Osteoblast (primary cell): ENCODE measurements at regions not wholly inside any gene's neighbourhood (a gene's known extent, or its start where the extent isn't known, plus 50 kb on each side); places are given as distances from the start of the nearest gene placed in this dataset.

Experiments used
- DNase-seq: peaks from one replicate; pipeline ENCODE4 v3.0.0; 2011; ENCODE audit warnings: low spot score, mixed read lengths; ENCODE audit not compliant: insufficient read length; ENCODE audit errors: missing footprints
- H2AFZ ChIP-seq: 2 replicates; pipeline ENCODE4 v1.6.0; 2011; ENCODE audit warnings: mild to moderate bottlenecking, low read length
- H3K27ac ChIP-seq: 2 replicates; pipeline ENCODE4 v1.5.1; 2011; ENCODE audit warnings: mild to moderate bottlenecking, low read depth, low read length, moderate library complexity
- H3K27me3 ChIP-seq: 2 replicates; pipeline ENCODE4 v1.6.0; 2012; ENCODE audit warnings: mild to moderate bottlenecking, control low read depth, inconsistent platforms, low read length, moderate library complexity; ENCODE audit not compliant: insufficient read depth
- H3K36me3 ChIP-seq: 2 replicates; pipeline ENCODE4 v1.5.1; 2011; ENCODE audit warnings: mild to moderate bottlenecking, low read length, control low read depth, moderate library complexity; ENCODE audit not compliant: insufficient read depth
- H3K4me1 ChIP-seq: 2 replicates; pipeline ENCODE4 v1.5.1; 2011; ENCODE audit warnings: mild to moderate bottlenecking, low read length, control low read depth, moderate library complexity; ENCODE audit not compliant: insufficient read depth
- H3K4me2 ChIP-seq: 2 replicates; pipeline ENCODE4 v1.6.0; 2011; ENCODE audit warnings: mild to moderate bottlenecking, low read length; ENCODE audit not compliant: insufficient read depth
- H3K4me3 ChIP-seq: fragments of 200-600 bp; sonication (generic); 3 replicates; pipeline ENCODE4 v1.5.1; 2012; ENCODE audit warnings: mild to moderate bottlenecking, low read length, inconsistent platforms; ENCODE audit not compliant: insufficient read depth
- H3K79me2 ChIP-seq: 2 replicates; pipeline ENCODE4 v1.6.0; 2012; ENCODE audit warnings: mild to moderate bottlenecking, low read length, control low read depth, inconsistent platforms; ENCODE audit not compliant: insufficient read depth
- H3K9me3 ChIP-seq: 2 replicates; pipeline ENCODE4 v1.5.1; 2011; ENCODE audit warnings: low read depth, low read length, control low read depth
- H4K20me1 ChIP-seq: 2 replicates; pipeline ENCODE4 v1.6.0; 2012; ENCODE audit warnings: mild to moderate bottlenecking, low read length, control low read depth; ENCODE audit not compliant: insufficient read depth
- TF ChIP-seq, protein P1 (sequence below): IDR thresholded peaks from 2 replicates; pipeline ENCODE4 v1.5.1; 2011; ENCODE audit warnings: mild to moderate bottlenecking, low read depth, low read length, moderate library complexity; ENCODE audit errors: extremely low read depth

- Histone ChIP-seq H3K9me3 (no peaks in the 10 kb centered on the region), H3K79me2 (no peaks in the 10 kb centered on the region), H3K4me3 (no peak overlapping the region), H4K20me1 (no peaks in the 10 kb centered on the region), H2AFZ (no peak overlapping the region), H3K4me2 (no peak overlapping the region), H3K27me3 (peaks cover 45% of the 10 kb centered on the region), H3K4me1 (no peaks in the 10 kb centered on the region), H3K36me3 (no peaks in the 10 kb centered on the region), H3K27ac (no peak overlapping the region)
- TF ChIP-seq, protein P1, sequence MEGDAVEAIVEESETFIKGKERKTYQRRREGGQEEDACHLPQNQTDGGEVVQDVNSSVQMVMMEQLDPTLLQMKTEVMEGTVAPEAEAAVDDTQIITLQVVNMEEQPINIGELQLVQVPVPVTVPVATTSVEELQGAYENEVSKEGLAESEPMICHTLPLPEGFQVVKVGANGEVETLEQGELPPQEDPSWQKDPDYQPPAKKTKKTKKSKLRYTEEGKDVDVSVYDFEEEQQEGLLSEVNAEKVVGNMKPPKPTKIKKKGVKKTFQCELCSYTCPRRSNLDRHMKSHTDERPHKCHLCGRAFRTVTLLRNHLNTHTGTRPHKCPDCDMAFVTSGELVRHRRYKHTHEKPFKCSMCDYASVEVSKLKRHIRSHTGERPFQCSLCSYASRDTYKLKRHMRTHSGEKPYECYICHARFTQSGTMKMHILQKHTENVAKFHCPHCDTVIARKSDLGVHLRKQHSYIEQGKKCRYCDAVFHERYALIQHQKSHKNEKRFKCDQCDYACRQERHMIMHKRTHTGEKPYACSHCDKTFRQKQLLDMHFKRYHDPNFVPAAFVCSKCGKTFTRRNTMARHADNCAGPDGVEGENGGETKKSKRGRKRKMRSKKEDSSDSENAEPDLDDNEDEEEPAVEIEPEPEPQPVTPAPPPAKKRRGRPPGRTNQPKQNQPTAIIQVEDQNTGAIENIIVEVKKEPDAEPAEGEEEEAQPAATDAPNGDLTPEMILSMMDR: no peak
- DNase-seq: no peak
Measured at GRCh38 chr9:121596515-121596914, 54.9 kb upstream of the DAB2IP start.

DNA sequence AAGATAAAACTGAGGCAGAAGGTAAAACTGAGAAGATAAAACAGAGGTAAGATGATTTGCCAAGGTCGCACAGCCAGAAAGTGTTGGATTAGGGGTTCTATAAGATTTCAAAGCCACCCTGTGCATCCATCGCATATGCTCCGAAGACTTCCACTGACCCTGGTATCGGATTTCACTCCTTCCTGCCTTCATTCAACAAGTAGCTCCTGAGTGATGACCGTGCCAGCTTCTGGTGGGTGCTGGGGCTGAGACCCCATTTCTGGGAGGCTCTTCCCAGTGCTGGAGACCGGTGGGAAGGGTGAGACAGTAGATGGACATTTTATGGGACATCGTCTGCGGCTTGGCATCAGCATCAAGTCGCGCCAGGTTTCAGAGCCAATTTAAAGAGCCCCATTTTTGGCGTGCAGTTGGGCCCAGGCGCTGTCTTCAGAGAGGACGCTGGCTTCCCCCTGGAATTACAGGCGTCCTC, 53.7 kb upstream of the DAB2IP start:
- no peak for DNase-seq
- H3K4me2 ChIP-seq: peak overlapping the region; percentile 72
- H3K4me3 ChIP-seq: no peak overlapping the region
- peak overlapping the region; percentile 70 for H2AFZ ChIP-seq
- no peaks in the 10 kb centered on the region for H4K20me1 ChIP-seq
- no peaks in the 10 kb centered on the region for H3K9me3 ChIP-seq
- H3K27me3 ChIP-seq: peaks cover 40% of the 10 kb centered on the region
- H3K27ac ChIP-seq: no peak overlapping the region
- TF ChIP-seq, protein P1: no peak
- H3K36me3 ChIP-seq: no peaks in the 10 kb centered on the region
- H3K4me1 ChIP-seq: no peaks in the 10 kb centered on the region
- no peaks in the 10 kb centered on the region for H3K79me2 ChIP-seq

- peaks cover 40% of the 10 kb centered on the region for H3K27me3 ChIP-seq
- no peaks in the 10 kb centered on the region for H3K79me2 ChIP-seq
- no peaks in the 10 kb centered on the region for H4K20me1 ChIP-seq
- no peaks in the 10 kb centered on the region for H3K4me1 ChIP-seq
- H2AFZ ChIP-seq: peak overlapping the region; percentile 70
- no peaks in the 10 kb centered on the region for H3K9me3 ChIP-seq
- H3K4me3 ChIP-seq: peak overlapping the region; percentile 55
- no peaks in the 10 kb centered on the region for H3K36me3 ChIP-seq
- peak overlapping the region; percentile 72 for H3K4me2 ChIP-seq
- no peak overlapping the region for H3K27ac ChIP-seq
- TF ChIP-seq, protein P1: peak; percentile 37
- peak; percentile 98 for DNase-seq
Measured at GRCh38 chr9:121598167-121598964, 53.1 kb upstream of the DAB2IP start.
